Mesothelial cell of epicardium (in vitro differentiated cells): ENCODE measurements at regions not wholly inside any gene's neighbourhood (a gene's known extent, or its start where the extent isn't known, plus 50 kb on each side); places are given as distances from the start of the nearest gene placed in this dataset.

Experiments
- DNase-seq, 2 experiments: peaks; one replicate each; pipeline ENCODE4 v3.0.0; 2021; ENCODE audit warnings: low spot score in 2 of 2; ENCODE audit not compliant: unreplicated experiment in 2 of 2
- H3K27ac Mint-ChIP-seq: 2 replicates; pipeline ENCODE4 v1.8.0; 2021; ENCODE audit warnings: mixed read lengths
- H3K27me3 Mint-ChIP-seq: 2 replicates; pipeline ENCODE4 v1.8.0; 2021; ENCODE audit warnings: low read depth, mixed read lengths
- H3K36me3 Mint-ChIP-seq: 2 replicates; pipeline ENCODE4 v1.8.0; 2021; ENCODE audit warnings: mixed read lengths
- H3K4me1 Mint-ChIP-seq: 2 replicates; pipeline ENCODE4 v1.8.0; 2021; ENCODE audit warnings: mixed read lengths
- H3K4me3 Mint-ChIP-seq: 2 replicates; pipeline ENCODE4 v1.8.0; 2021; ENCODE audit warnings: mild to moderate bottlenecking, moderate library complexity, mixed read lengths
- H3K9me3 Mint-ChIP-seq: 2 replicates; pipeline ENCODE4 v1.8.0; 2021; ENCODE audit warnings: mixed read lengths
- CTCF ChIP-seq: fragments of 200-600 bp; sonication (generic); IDR thresholded peaks from one replicate; pipeline ENCODE4 v1.5.0; 2021; ENCODE audit warnings: antibody characterized with exemption; ENCODE audit not compliant: unreplicated experiment

- Mint-ChIP-seq H3K27me3 (peaks cover 12% of the 10 kb centered on the region), H3K36me3 (no peaks in the 10 kb centered on the region), H3K27ac (no peak overlapping the region), H3K4me3 (no peak overlapping the region), H3K9me3 (no peaks in the 10 kb centered on the region), H3K4me1 (peaks cover 18% of the 10 kb centered on the region)
- no peak for TF ChIP-seq CTCF
- no peak for DNase-seq
These were observed 94.3 kb upstream of the PITX1 start for GRCh38 chr5:135128361-135128760.

- H3K4me3 Mint-ChIP-seq, result no peak overlapping the region
These were observed 93.6 kb upstream of the PITX1 start for GRCh38 chr5:135127439-135128240.

GRCh38 chr5:135126688-135127438 lies 92.8 kb upstream of the PITX1 start:
- Mint-ChIP-seq H3K27ac (no peak overlapping the region), H3K4me1 (peaks cover 18% of the 10 kb centered on the region), H3K4me3 (no peak overlapping the region), H3K9me3 (no peaks in the 10 kb centered on the region), H3K27me3 (peaks cover 15% of the 10 kb centered on the region), H3K36me3 (no peaks in the 10 kb centered on the region)
- DNase-seq, result no peak
- no peak for TF ChIP-seq CTCF

More at GRCh38 chr5:135127439-135128240, 93.6 kb upstream of the PITX1 start:
- Mint-ChIP-seq H3K4me1 (peaks cover 18% of the 10 kb centered on the region), H3K36me3 (no peaks in the 10 kb centered on the region), H3K9me3 (no peaks in the 10 kb centered on the region), H3K27me3 (peaks cover 13% of the 10 kb centered on the region), H3K27ac (no peak overlapping the region)
- DNase-seq, result no peak
- TF ChIP-seq CTCF, result no peak

GRCh38 chr5:135124724-135125123 lies 90.7 kb upstream of the PITX1 start:
- DNase-seq, result no peak
- peaks cover 7% of the 10 kb centered on the region for H3K27me3 Mint-ChIP-seq
- no peak overlapping the region for H3K4me3 Mint-ChIP-seq
- peak overlapping the region; percentile 61 for H3K27ac Mint-ChIP-seq
- TF ChIP-seq CTCF, result no peak
- H3K9me3 Mint-ChIP-seq, result no peaks in the 10 kb centered on the region
- H3K36me3 Mint-ChIP-seq, result no peaks in the 10 kb centered on the region
- H3K4me1 Mint-ChIP-seq, result peaks cover 18% of the 10 kb centered on the region

GRCh38 chr5:135124128-135124527 lies 90.1 kb upstream of the PITX1 start:
- peaks cover 5% of the 10 kb centered on the region for H3K27me3 Mint-ChIP-seq
- peak overlapping the region; percentile 61 for H3K27ac Mint-ChIP-seq
- H3K36me3 Mint-ChIP-seq, result no peaks in the 10 kb centered on the region
- DNase-seq, result no peak
- TF ChIP-seq CTCF, result no peak
- no peak overlapping the region for H3K4me3 Mint-ChIP-seq
- no peaks in the 10 kb centered on the region for H3K9me3 Mint-ChIP-seq
- peaks cover 18% of the 10 kb centered on the region for H3K4me1 Mint-ChIP-seq
